SU-DHL-6 (cell line): ENCODE measurements at regions not wholly inside any gene's neighbourhood (a gene's known extent, or its start where the extent isn't known, plus 50 kb on each side); places are given as distances from the start of the nearest gene placed in this dataset.

ENCODE experiments used
- EZH2phosphoT487 ChIP-seq: fragments of 200-600 bp; sonication (generic), shearing (Covaris generic); conservative IDR thresholded peaks from 2 replicates; pipeline ENCODE4 v1.6.1; 2018; ENCODE audit warnings: mild to moderate bottlenecking, antibody characterized with exemption, low read length, moderate library complexity, mixed read lengths
- TF ChIP-seq, protein P1 (sequence below): fragments of 200-600 bp; sonication (generic); IDR thresholded peaks from one replicate; pipeline ENCODE4 v1.5.1; 2017; ENCODE audit warnings: antibody characterized with exemption, mild to moderate bottlenecking, low read length, moderate library complexity; ENCODE audit not compliant: insufficient read depth, poor library complexity, severe bottlenecking

DNA sequence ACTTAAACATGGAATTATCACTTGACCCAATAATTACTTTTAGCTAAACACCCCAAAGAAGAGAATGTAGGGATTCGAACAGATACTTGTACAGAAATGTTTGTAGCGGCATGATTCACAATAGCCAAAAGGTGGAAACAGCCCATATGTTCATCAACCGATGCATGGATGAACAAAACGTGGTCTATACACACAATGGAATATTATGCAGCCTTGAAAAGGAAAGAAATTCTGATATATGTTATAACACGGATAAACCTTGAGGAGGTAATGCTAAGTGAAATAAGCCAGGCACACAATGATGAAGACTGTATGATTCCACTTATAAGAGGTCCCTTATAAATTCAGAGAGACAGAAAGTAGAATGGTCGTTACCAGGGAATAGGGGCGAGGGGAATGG, 659.4 kb downstream of the MED13L start:
- TF ChIP-seq, protein P1, sequence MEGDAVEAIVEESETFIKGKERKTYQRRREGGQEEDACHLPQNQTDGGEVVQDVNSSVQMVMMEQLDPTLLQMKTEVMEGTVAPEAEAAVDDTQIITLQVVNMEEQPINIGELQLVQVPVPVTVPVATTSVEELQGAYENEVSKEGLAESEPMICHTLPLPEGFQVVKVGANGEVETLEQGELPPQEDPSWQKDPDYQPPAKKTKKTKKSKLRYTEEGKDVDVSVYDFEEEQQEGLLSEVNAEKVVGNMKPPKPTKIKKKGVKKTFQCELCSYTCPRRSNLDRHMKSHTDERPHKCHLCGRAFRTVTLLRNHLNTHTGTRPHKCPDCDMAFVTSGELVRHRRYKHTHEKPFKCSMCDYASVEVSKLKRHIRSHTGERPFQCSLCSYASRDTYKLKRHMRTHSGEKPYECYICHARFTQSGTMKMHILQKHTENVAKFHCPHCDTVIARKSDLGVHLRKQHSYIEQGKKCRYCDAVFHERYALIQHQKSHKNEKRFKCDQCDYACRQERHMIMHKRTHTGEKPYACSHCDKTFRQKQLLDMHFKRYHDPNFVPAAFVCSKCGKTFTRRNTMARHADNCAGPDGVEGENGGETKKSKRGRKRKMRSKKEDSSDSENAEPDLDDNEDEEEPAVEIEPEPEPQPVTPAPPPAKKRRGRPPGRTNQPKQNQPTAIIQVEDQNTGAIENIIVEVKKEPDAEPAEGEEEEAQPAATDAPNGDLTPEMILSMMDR: no peak
- TF ChIP-seq EZH2phosphoT487: no peak
